Calu3 (cell line): ENCODE measurements at regions not wholly inside any gene's neighbourhood (a gene's known extent, or its start where the extent isn't known, plus 50 kb on each side); places are given as distances from the start of the nearest gene placed in this dataset.

Experiments
- BruUV-seq: library from RNA; stranded (reverse); fragments of 400-500 nt; replicated peaks from 2 replicates; lab custom pipeline; 2021; lab: Mats Ljungman, UMichigan
- CTCF ChIA-PET: fragments of 300-600 bp; sonication (Branson Sonifier 250); formaldehyde crosslinking; loops from one replicate; lab custom pipeline; 2022; ENCODE audit warnings: antibody characterized with exemption; lab: Charles Lee
- DNase-seq: peaks from one replicate; pipeline ENCODE4 v3.0.0; 2022
- H3K27ac Mint-ChIP-seq: one replicate; pipeline ENCODE4 v1.8.0; 2022; ENCODE audit warnings: mixed read lengths; ENCODE audit not compliant: unreplicated experiment
- H3K27me3 Mint-ChIP-seq: one replicate; pipeline ENCODE4 v1.8.0; 2022; ENCODE audit warnings: mixed read lengths; ENCODE audit not compliant: unreplicated experiment
- H3K36me3 Mint-ChIP-seq: one replicate; pipeline ENCODE4 v1.8.0; 2022; ENCODE audit warnings: mild to moderate bottlenecking, moderate library complexity, mixed read lengths; ENCODE audit not compliant: insufficient read depth, unreplicated experiment
- H3K4me1 Mint-ChIP-seq: one replicate; pipeline ENCODE4 v1.8.0; 2022; ENCODE audit warnings: mild to moderate bottlenecking, low read depth, mixed read lengths; ENCODE audit not compliant: unreplicated experiment
- H3K4me3 Mint-ChIP-seq: one replicate; pipeline ENCODE4 v1.8.0; 2022; ENCODE audit warnings: mild to moderate bottlenecking, low read depth, moderate library complexity, mixed read lengths; ENCODE audit not compliant: unreplicated experiment
- H3K9me3 Mint-ChIP-seq: one replicate; pipeline ENCODE4 v1.8.0; 2022; ENCODE audit warnings: low read depth, mixed read lengths; ENCODE audit not compliant: unreplicated experiment
- CTCF ChIP-seq: fragments of 200-600 bp; IDR thresholded peaks from one replicate; pipeline ENCODE4 v1.8.0; 2022; ENCODE audit warnings: antibody characterized with exemption; ENCODE audit not compliant: unreplicated experiment
- intact Hi-C: fragments of 100-400 bp; cut with micrococcal nuclease; formaldehyde crosslinking; loops from one replicate; pipeline ENCODE4 v1.10.0; 2022; ENCODE audit not compliant: unreplicated experiment

- no peaks in the 10 kb centered on the region for H3K4me1 Mint-ChIP-seq
- no peak for DNase-seq
- no TSS peak for BruUV-seq
- no peaks in the 10 kb centered on the region for H3K36me3 Mint-ChIP-seq
- no peaks in the 10 kb centered on the region for H3K27me3 Mint-ChIP-seq
- no peak overlapping the region for H3K27ac Mint-ChIP-seq
- no peak overlapping the region for H3K4me3 Mint-ChIP-seq
- CTCF ChIA-PET, result no interaction called here
- intact Hi-C loops, result no loop called here
- H3K9me3 Mint-ChIP-seq, result no peaks in the 10 kb centered on the region
- no peak for TF ChIP-seq CTCF
These were observed 282.1 kb downstream of the RPS6KC1 start for GRCh38 chr1:213333121-213333520.

GRCh38 chr1:213335084-213335483 is 284.0 kb downstream of the RPS6KC1 start:
- H3K9me3 Mint-ChIP-seq, result no peaks in the 10 kb centered on the region
- CTCF ChIA-PET, result interaction anchor here (0.5 kb wide), 1 partner anchor 8 kb away, joined by 3 read pairs; no protein-coding TSS in a partner anchor

GRCh38 chr1:213337025-213337678 is 286.1 kb downstream of the RPS6KC1 start:
- no peak for TF ChIP-seq CTCF
- Mint-ChIP-seq H3K4me1 (no peaks in the 10 kb centered on the region), H3K4me3 (no peak overlapping the region), H3K27ac (no peak overlapping the region), H3K9me3 (no peaks in the 10 kb centered on the region), H3K36me3 (no peaks in the 10 kb centered on the region), H3K27me3 (no peaks in the 10 kb centered on the region)
- no TSS peak for BruUV-seq
- intact Hi-C loops, result no loop called here
- CTCF ChIA-PET, result no interaction called here
- no peak for DNase-seq

More at GRCh38 chr1:213335084-213335483, 284.0 kb downstream of the RPS6KC1 start:
- no peaks in the 10 kb centered on the region for H3K27me3 Mint-ChIP-seq
- no peak overlapping the region for H3K27ac Mint-ChIP-seq
- no peaks in the 10 kb centered on the region for H3K36me3 Mint-ChIP-seq
- no TSS peak for BruUV-seq
- intact Hi-C loops, result no loop called here
- no peaks in the 10 kb centered on the region for H3K4me1 Mint-ChIP-seq
- no peak overlapping the region for H3K4me3 Mint-ChIP-seq
- TF ChIP-seq CTCF, result no peak
- DNase-seq, result no peak

- intact Hi-C loops, result no loop called here
- CTCF ChIA-PET, result no interaction called here
- no peaks in the 10 kb centered on the region for H3K36me3 Mint-ChIP-seq
- BruUV-seq, result no TSS peak
- TF ChIP-seq CTCF, result no peak
- peaks cover 2% of the 10 kb centered on the region for H3K9me3 Mint-ChIP-seq
- H3K27ac Mint-ChIP-seq, result no peak overlapping the region
- no peaks in the 10 kb centered on the region for H3K4me1 Mint-ChIP-seq
- no peaks in the 10 kb centered on the region for H3K27me3 Mint-ChIP-seq
- no peak overlapping the region for H3K4me3 Mint-ChIP-seq
- no peak for DNase-seq
These were observed 289.6 kb downstream of the RPS6KC1 start for GRCh38 chr1:213340593-213340992.
